Upper lobe of left lung (tissue), 6 donors: ENCODE measurements at regions not wholly inside any gene's neighbourhood (a gene's known extent, or its start where the extent isn't known, plus 50 kb on each side); places are given as distances from the start of the nearest gene placed in this dataset.

Source experiments
- ATAC-seq, 2 donors: fragments of 200-7000 bp; cut with Tn5 transposase; one replicate each; pipeline ENCODE4 v1.9.1; 2022; ENCODE audit warnings: mild to moderate bottlenecking in 2 of 2, moderate library complexity in 2 of 2; ENCODE audit not compliant: low FRiP score in 2 of 2
- DNase-seq, 2 donors: peaks; one replicate each; pipeline ENCODE4 v3.0.0-alpha.2; 2019 to 2020
- H3K27ac ChIP-seq, 4 donors: fragments of 200-600 bp; sonication (generic); one replicate each; pipeline ENCODE4 v1.5.1; 2016 to 2019
- H3K27me3 ChIP-seq, 4 donors: fragments of 200-600 bp; sonication (generic); one replicate each; pipeline ENCODE4 v1.5.1; 2017 to 2019
- H3K36me3 ChIP-seq, 4 donors: fragments of 200-600 bp; sonication (generic); one replicate each; pipeline ENCODE4 v1.5.1; 2016 to 2019
- H3K4me1 ChIP-seq, 4 donors: fragments of 200-600 bp; sonication (generic); one replicate each; pipeline ENCODE4 v1.5.1; 2018 to 2019
- H3K4me3 ChIP-seq, 4 donors: fragments of 200-600 bp; sonication (generic); one replicate each; pipeline ENCODE4 v1.5.1; 2017 to 2019; ENCODE audit warnings: mild to moderate bottlenecking in 2 of 4, moderate library complexity in 1 of 4
- H3K9me3 ChIP-seq, 4 donors: fragments of 200-600 bp; sonication (generic); one replicate each; pipeline ENCODE4 v1.5.1; 2018 to 2019
- EP300 ChIP-seq, 4 donors: sonication (generic); formaldehyde crosslinking; IDR thresholded peaks; one replicate each; pipeline ENCODE4 v1.5.1; 2017; ENCODE audit warnings: antibody characterized with exemption in 4 of 4, control low read depth in 2 of 4
- POLR2A ChIP-seq, 4 donors: fragments of 450-650 bp; IDR thresholded peaks; one replicate each; pipeline ENCODE4 v1.5.1; 2016 to 2017; ENCODE audit warnings: antibody characterized with exemption in 4 of 4, mild to moderate bottlenecking in 2 of 4
- POLR2AphosphoS5 ChIP-seq, 2 donors: sonication (generic); formaldehyde crosslinking; IDR thresholded peaks; one replicate each; pipeline ENCODE4 v1.5.1; 2017; ENCODE audit warnings: antibody characterized with exemption in 2 of 2
- WGBS, 2 donors: methylation state at CpG; one replicate each; pipeline ENCODE4 v1.1.5; 2017 to 2018; 5-methylcytosine and 5-hydroxymethylcytosine counted together
- TF ChIP-seq, protein P1 (sequence below), 6 experiments: fragments of 450-650 bp in 4 of 6; fragments of 200-600 bp in 2 of 6; sonication (generic) in 2 of 6; IDR thresholded peaks; one replicate each; pipeline ENCODE4 v1.5.1; 2016 to 2019; ENCODE audit warnings: antibody characterized with exemption in 6 of 6
- donor health status: DM: no; HTN: no; CAD: no; lungs with moderate emphysema.
- donor health status: DM: no; HTN: yes; CAD: no; lungs with severe emphysema.

DNA sequence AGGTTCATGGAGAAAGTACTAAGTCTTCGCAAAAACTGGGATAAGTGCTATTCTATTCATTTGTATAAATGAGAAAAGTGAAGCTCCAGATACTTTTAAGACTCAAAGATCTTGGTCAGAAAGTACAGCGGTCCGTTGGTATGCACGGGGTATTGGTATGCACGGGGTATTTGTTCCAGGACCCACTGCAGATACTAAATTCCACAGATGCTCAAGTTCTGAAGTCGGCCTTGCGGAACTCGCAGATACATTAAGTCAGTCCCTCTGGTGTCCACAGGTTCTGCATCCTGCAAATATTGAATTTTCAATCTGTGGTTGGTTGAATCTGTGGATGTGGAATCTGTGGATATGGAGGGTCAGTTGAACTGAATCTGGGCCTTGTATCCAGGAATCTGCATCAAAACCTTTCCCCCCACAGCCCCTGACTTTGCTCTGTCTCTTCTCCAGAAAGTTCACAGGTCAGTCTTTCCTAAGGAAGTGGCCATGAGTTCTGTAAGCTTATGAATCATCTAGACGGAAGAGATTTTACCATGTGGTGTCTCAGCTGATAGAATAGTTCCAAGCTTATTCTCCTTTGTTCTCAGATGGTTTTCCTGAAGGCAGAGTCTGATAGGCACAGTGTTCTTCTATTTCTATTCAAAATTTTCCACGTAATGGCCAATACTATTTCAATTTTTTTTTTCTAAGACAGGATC lies 274.7 kb downstream of the NEDD1 start:
- 83 to 90% methylated on average over 10 of the region's 10 CpGs for WGBS, 2 donors
- Histone ChIP-seq H3K4me1 (no peaks in the 10 kb centered on the region), H3K4me3 (no peak overlapping the region), H3K36me3 (no peaks in the 10 kb centered on the region), H3K9me3 (no peaks in the 10 kb centered on the region), H3K27me3 (no peaks in the 10 kb centered on the region), H3K27ac (no peak overlapping the region)
- TF ChIP-seq, protein P1, sequence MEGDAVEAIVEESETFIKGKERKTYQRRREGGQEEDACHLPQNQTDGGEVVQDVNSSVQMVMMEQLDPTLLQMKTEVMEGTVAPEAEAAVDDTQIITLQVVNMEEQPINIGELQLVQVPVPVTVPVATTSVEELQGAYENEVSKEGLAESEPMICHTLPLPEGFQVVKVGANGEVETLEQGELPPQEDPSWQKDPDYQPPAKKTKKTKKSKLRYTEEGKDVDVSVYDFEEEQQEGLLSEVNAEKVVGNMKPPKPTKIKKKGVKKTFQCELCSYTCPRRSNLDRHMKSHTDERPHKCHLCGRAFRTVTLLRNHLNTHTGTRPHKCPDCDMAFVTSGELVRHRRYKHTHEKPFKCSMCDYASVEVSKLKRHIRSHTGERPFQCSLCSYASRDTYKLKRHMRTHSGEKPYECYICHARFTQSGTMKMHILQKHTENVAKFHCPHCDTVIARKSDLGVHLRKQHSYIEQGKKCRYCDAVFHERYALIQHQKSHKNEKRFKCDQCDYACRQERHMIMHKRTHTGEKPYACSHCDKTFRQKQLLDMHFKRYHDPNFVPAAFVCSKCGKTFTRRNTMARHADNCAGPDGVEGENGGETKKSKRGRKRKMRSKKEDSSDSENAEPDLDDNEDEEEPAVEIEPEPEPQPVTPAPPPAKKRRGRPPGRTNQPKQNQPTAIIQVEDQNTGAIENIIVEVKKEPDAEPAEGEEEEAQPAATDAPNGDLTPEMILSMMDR (IDR thresholded peaks at IDR 0.05), result no peak
- TF ChIP-seq POLR2AphosphoS5 (IDR thresholded peaks at IDR 0.05), result no peak
- ATAC-seq, result no peak
- DNase-seq, result no peak

DNA sequence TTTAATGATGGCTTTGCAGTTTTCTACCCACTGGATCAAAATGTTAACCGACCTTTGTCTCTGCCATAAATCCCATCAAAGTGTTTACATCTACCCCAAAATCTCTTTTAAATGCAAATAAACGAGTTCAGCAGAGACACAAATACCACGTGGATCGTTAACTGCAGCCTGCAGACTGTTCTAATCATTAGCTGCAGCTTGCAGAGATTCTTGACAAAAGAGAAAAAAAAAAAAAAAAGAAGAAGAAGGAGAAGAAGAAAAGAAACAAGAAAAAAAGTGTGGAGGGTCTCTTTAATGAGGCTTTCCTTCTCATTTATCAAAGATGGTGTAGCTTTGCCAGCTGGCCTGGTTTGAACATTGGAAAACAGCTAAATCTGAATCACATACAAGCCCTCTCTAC lies 275.7 kb downstream of the NEDD1 start:
- ATAC-seq, result no peak
- Histone ChIP-seq H3K36me3 (no peaks in the 10 kb centered on the region), H3K27ac (no peak overlapping the region), H3K27me3 (no peaks in the 10 kb centered on the region), H3K9me3 (no peaks in the 10 kb centered on the region), H3K4me3 (no peak overlapping the region), H3K4me1 (no peaks in the 10 kb centered on the region)
- TF ChIP-seq, protein P1 (IDR thresholded peaks at IDR 0.05), result no peak
- TF ChIP-seq EP300 (IDR thresholded peaks at IDR 0.05) (no peak), POLR2AphosphoS5 (IDR thresholded peaks at IDR 0.05) (no peak), POLR2A (IDR thresholded peaks at IDR 0.05) (no peak)
- DNase-seq, result no peak
- WGBS, 2 donors, result 52% methylated on average over 4 of the region's 4 CpGs

DNA sequence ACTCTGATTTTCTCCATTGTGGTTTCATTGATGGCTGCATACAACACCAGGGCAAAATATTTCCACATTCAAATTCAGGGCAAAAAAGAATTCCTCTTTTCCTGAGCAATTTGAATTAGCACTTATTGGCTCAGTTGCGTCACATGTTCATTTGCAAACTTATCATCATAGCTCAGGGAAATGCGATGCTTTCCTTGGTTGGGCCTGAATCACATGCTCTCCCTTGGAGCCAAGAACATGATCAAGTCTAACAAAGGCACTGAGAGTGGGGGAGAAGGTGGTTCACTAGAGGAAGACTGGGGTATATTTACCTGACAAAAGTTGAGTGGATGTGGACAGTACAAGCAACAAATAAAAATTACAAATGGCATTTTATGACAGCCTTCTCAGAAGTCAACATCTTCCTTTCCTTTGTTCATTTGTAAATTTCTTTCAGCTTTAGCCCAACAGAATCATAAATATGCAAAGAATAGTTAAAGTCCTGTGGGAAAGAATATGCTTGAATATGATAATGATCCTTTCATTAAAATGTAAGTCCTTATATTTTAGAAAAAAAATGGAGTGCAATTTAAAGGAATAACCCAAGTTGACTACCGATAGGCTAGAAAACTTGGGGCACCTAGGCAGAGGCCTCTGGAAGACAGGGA lies 277.2 kb downstream of the NEDD1 start:
- 91 to 92% methylated on average over 3 of the region's 3 CpGs for WGBS, 2 donors
- no peak overlapping the region for H3K4me3 ChIP-seq
- ATAC-seq, result no peak

DNA sequence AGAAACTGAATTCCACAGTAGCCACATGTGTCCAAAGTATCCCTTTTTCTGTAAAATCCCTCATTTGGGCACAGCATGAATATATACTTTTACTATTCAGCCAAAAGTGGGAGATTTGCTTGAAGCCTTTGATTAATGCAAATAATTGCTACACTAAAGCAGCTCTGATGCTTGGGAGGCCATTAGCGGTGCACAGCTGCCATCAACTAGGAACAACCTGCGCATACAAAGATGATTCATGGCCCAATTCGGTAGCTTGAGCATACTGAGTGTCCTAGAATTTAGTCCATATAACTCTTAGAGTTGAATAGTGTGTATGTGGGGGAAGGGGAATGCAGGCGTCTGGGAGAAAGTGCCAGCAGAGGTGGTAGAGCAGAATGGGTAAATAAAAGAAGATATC lies 277.0 kb upstream of the RMST start:
- no peaks in the 10 kb centered on the region for H3K27me3 ChIP-seq
- no peak for DNase-seq
- no peak for TF ChIP-seq POLR2A (IDR thresholded peaks at IDR 0.05)
- TF ChIP-seq, protein P1 (IDR thresholded peaks at IDR 0.05), result no peak
- TF ChIP-seq POLR2AphosphoS5 (IDR thresholded peaks at IDR 0.05), result no peak
- TF ChIP-seq EP300 (IDR thresholded peaks at IDR 0.05), result no peak
- no peak overlapping the region for H3K27ac ChIP-seq
- H3K36me3 ChIP-seq, result no peaks in the 10 kb centered on the region
- no peak for ATAC-seq
- 90 to 95% methylated on average over 4 of the region's 4 CpGs for WGBS, 2 donors
- no peaks in the 10 kb centered on the region for H3K4me1 ChIP-seq
- H3K9me3 ChIP-seq, result no peaks in the 10 kb centered on the region
- no peak overlapping the region for H3K4me3 ChIP-seq

More for the DNA sequence above, 277.2 kb downstream of the NEDD1 start:
- H3K27ac ChIP-seq, result no peak overlapping the region
- DNase-seq, result no peak
- no peaks in the 10 kb centered on the region for H3K4me1 ChIP-seq
- no peaks in the 10 kb centered on the region for H3K9me3 ChIP-seq
- no peaks in the 10 kb centered on the region for H3K27me3 ChIP-seq
- TF ChIP-seq, protein P1 (IDR thresholded peaks at IDR 0.05), result no peak
- TF ChIP-seq POLR2AphosphoS5 (IDR thresholded peaks at IDR 0.05) (no peak), POLR2A (IDR thresholded peaks at IDR 0.05) (no peak), EP300 (IDR thresholded peaks at IDR 0.05) (no peak)
- no peaks in the 10 kb centered on the region for H3K36me3 ChIP-seq

DNA sequence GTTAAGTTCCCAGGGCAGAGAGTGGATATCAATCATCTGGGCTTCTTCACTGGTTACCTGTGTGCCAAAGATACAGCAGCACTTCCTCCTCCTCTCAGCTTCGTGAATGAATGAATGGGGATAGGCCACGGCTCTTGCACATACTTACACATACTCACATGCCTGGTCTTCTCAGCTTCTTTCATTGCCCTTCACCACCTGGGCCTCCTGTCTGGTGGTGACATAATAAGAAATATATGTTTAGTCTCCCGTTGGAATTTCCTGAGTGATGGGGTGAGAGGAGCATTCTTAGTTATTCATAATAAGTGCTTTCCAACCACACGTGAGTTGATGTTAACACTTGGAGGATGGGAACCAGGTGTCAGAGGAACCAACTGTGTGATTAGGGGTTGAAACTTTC lies 268.1 kb upstream of the RMST start:
- H3K27ac ChIP-seq, result no peak overlapping the region
- H3K4me1 ChIP-seq, result no peaks in the 10 kb centered on the region
- WGBS, 2 donors, result 34 to 39% methylated on average over 4 of the region's 4 CpGs
- H3K4me3 ChIP-seq, result no peak overlapping the region
- TF ChIP-seq POLR2AphosphoS5 (IDR thresholded peaks at IDR 0.05), result no peak
- TF ChIP-seq EP300 (IDR thresholded peaks at IDR 0.05), result no peak
- no peak for TF ChIP-seq POLR2A (IDR thresholded peaks at IDR 0.05)
- TF ChIP-seq, protein P1 (IDR thresholded peaks at IDR 0.05), result no peak
- DNase-seq (no peak), ATAC-seq (no peak)
- peaks cover 0 to 14% (median 6%) of the 10 kb centered on the region in 4 donors for H3K9me3 ChIP-seq
- H3K27me3 ChIP-seq, result no peaks in the 10 kb centered on the region
- H3K36me3 ChIP-seq, result no peaks in the 10 kb centered on the region
